ENCODE measurements at regions not wholly inside any gene's neighbourhood (a gene's known extent, or its start where the extent isn't known, plus 50 kb on each side); places are given as distances from the start of the nearest gene placed in this dataset.

GRCh38 chr22:47583959-47584562 lies 821.6 kb downstream of the TBC1D22A start:
- no peak for TF ChIP-seq CTCF (IDR thresholded peaks at IDR 0.05; ENCODE audit: low read depth, low read length, missing control alignments)
- DNase-seq (ENCODE audit: low read depth), result no peak
- H3K4me3 ChIP-seq (ENCODE audit: low read depth, low read length), result no peak overlapping the region

GRCh38 chr22:47582067-47582466 lies 819.6 kb downstream of the TBC1D22A start:
- DNase-seq (ENCODE audit: low read depth), result no peak
- TF ChIP-seq CTCF (IDR thresholded peaks at IDR 0.05; ENCODE audit: low read depth, low read length, missing control alignments), result no peak
- H3K4me3 ChIP-seq (ENCODE audit: low read depth, low read length), result no peak overlapping the region

GRCh38 chr22:47580121-47580520 lies 817.7 kb downstream of the TBC1D22A start:
- DNase-seq (ENCODE audit: low read depth), result no peak
- no peak for TF ChIP-seq CTCF (IDR thresholded peaks at IDR 0.05; ENCODE audit: low read depth, low read length, missing control alignments)
- no peak overlapping the region for H3K4me3 ChIP-seq (ENCODE audit: low read depth, low read length)

- no peak for DNase-seq (ENCODE audit: low read depth)
- TF ChIP-seq CTCF (IDR thresholded peaks at IDR 0.05; ENCODE audit: low read depth, low read length, missing control alignments), result no peak
- no peak overlapping the region for H3K4me3 ChIP-seq (ENCODE audit: low read depth, low read length)
Measured at GRCh38 chr22:47576908-47577307, 814.5 kb downstream of the TBC1D22A start.

GRCh38 chr22:47575291-47575690 lies 812.8 kb downstream of the TBC1D22A start:
- no peak overlapping the region for H3K4me3 ChIP-seq (ENCODE audit: low read depth, low read length)
- no peak for TF ChIP-seq CTCF (IDR thresholded peaks at IDR 0.05; ENCODE audit: low read depth, low read length, missing control alignments)
- no peak for DNase-seq (ENCODE audit: low read depth)

- no peak for DNase-seq (ENCODE audit: low read depth)
- no peak overlapping the region for H3K4me3 ChIP-seq (ENCODE audit: low read depth, low read length)
- no peak for TF ChIP-seq CTCF (IDR thresholded peaks at IDR 0.05; ENCODE audit: low read depth, low read length, missing control alignments)
Measured at GRCh38 chr22:47574556-47574955, 812.1 kb downstream of the TBC1D22A start.

- H3K4me3 ChIP-seq (ENCODE audit: low read depth, low read length), result no peak overlapping the region
- TF ChIP-seq CTCF (IDR thresholded peaks at IDR 0.05; ENCODE audit: low read depth, low read length, missing control alignments), result no peak
- no peak for DNase-seq (ENCODE audit: low read depth)
Measured at GRCh38 chr22:47573141-47573540, 810.7 kb downstream of the TBC1D22A start.
